ENCODE measurements at regions not wholly inside any gene's neighbourhood (a gene's known extent, or its start where the extent isn't known, plus 50 kb on each side); places are given as distances from the start of the nearest gene placed in this dataset.

- TF ChIP-seq CTCF (IDR thresholded peaks at IDR 0.05; ENCODE audit: partially characterized antibody, unreplicated experiment): no peak
- Mint-ChIP-seq H3K27ac (ENCODE audit: unreplicated experiment) (no peak overlapping the region), H3K36me3 (ENCODE audit: unreplicated experiment) (peaks cover 11% of the 10 kb centered on the region)
These were observed 201.7 kb upstream of the FOXP2 start for GRCh38 chr7:114212721-114213429.

DNA sequence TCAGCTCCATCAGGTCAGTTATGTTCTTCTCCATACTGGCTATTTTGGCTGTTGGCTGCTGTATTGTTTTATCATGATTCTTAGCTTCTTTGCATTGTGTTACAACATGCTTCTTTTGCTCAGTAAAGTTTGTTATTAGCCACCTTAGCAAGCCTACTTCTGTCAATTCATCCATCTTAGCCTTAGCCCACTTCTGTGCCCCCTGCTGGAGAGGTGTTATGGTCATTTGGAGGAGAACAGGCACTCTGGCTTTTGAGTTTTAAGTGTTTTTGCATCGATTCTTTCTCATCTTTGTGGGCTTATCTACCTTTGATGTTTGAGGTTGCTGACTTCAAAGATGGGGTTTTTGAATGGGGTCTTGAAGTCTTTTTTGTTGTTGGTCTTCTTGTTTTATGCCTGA is 204.6 kb upstream of the FOXP2 start:
- H3K36me3 Mint-ChIP-seq (ENCODE audit: unreplicated experiment): peaks cover 11% of the 10 kb centered on the region
- H3K4me3 Mint-ChIP-seq (ENCODE audit: unreplicated experiment): no peak overlapping the region
- no peak overlapping the region for H3K27ac Mint-ChIP-seq (ENCODE audit: unreplicated experiment)
- H3K9me3 Mint-ChIP-seq (ENCODE audit: unreplicated experiment): peaks cover 1% of the 10 kb centered on the region
- no peaks in the 10 kb centered on the region for H3K4me1 Mint-ChIP-seq (ENCODE audit: low read depth, unreplicated experiment)
- no peak for TF ChIP-seq CTCF (IDR thresholded peaks at IDR 0.05; ENCODE audit: partially characterized antibody, unreplicated experiment)
- no peaks in the 10 kb centered on the region for H3K27me3 Mint-ChIP-seq (ENCODE audit: unreplicated experiment)
- DNase-seq: no peak

More at GRCh38 chr7:114212721-114213429, 201.7 kb upstream of the FOXP2 start:
- DNase-seq: no peak
- Mint-ChIP-seq H3K9me3 (ENCODE audit: unreplicated experiment) (peaks cover 1% of the 10 kb centered on the region), H3K27me3 (ENCODE audit: unreplicated experiment) (no peaks in the 10 kb centered on the region), H3K4me1 (ENCODE audit: low read depth, unreplicated experiment) (no peaks in the 10 kb centered on the region), H3K4me3 (ENCODE audit: unreplicated experiment) (no peak overlapping the region)

DNA sequence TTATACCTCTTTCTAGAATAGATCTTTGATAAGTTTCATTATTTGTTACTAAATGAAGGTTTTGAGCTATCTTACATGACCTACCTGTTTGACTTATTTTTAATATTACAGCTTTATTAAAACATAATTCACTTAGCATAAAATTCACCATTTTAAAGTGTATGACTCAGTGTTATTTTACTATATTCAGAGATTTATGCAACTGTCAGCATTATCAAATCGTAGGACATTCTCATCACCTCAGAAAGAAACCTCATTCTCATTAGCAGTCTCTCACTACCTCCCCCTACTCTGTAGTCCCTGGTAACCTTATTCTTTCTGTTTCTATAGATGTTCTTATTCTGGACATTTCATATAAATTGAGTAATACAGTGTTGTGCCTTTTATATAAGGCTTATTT is 207.9 kb upstream of the FOXP2 start:
- Mint-ChIP-seq H3K4me1 (ENCODE audit: low read depth, unreplicated experiment) (no peaks in the 10 kb centered on the region), H3K4me3 (ENCODE audit: unreplicated experiment) (no peak overlapping the region), H3K9me3 (ENCODE audit: unreplicated experiment) (peaks cover 1% of the 10 kb centered on the region), H3K27ac (ENCODE audit: unreplicated experiment) (no peak overlapping the region), H3K36me3 (ENCODE audit: unreplicated experiment) (peaks cover 11% of the 10 kb centered on the region), H3K27me3 (ENCODE audit: unreplicated experiment) (no peaks in the 10 kb centered on the region)
- DNase-seq: no peak
- TF ChIP-seq CTCF (IDR thresholded peaks at IDR 0.05; ENCODE audit: partially characterized antibody, unreplicated experiment): no peak

DNA sequence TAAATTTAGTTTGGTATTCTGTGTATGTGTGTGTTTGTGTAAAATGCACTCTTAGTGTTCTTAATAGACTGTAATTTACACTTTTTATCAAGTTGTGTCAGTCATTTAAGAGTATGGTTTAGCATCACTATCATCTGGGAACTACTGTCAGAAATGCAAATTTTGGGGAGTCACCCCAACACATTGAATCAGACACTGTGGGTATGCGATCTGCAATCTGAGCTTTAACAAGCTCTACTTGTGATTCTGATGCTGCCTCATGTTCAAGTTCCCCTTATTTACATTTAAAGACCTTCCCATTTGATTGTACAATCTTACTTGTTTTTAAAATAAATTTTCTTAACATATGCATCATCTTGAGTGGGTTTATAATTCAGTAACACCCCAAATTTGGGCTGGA is 218.1 kb upstream of the FOXP2 start:
- H3K27ac Mint-ChIP-seq (ENCODE audit: unreplicated experiment): no peak overlapping the region
- no peaks in the 10 kb centered on the region for H3K27me3 Mint-ChIP-seq (ENCODE audit: unreplicated experiment)
- H3K36me3 Mint-ChIP-seq (ENCODE audit: unreplicated experiment): no peaks in the 10 kb centered on the region
- DNase-seq: no peak
- no peak for TF ChIP-seq CTCF (IDR thresholded peaks at IDR 0.05; ENCODE audit: partially characterized antibody, unreplicated experiment)
- H3K9me3 Mint-ChIP-seq (ENCODE audit: unreplicated experiment): no peaks in the 10 kb centered on the region
- no peak overlapping the region for H3K4me3 Mint-ChIP-seq (ENCODE audit: unreplicated experiment)
- H3K4me1 Mint-ChIP-seq (ENCODE audit: low read depth, unreplicated experiment): no peaks in the 10 kb centered on the region

DNA sequence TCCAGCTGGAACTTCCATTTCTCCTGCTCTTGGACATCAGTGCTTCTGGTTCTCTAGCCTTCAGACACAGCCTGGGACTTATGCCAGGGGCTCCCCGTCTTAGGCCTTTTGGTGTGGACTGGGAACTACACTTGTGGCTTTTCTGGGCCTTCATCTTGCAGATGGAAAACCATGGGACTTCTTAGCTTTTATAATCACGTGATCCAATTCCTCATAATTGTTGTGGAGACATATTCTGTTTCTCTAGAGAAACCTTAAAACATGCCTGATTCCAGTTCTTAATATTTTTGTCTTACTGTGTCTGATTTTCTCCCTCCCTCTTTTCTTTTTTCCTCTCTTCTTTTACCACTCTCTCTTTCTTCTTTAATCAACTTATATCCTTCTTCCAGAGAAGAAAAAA is 224.2 kb upstream of the FOXP2 start:
- no peak for DNase-seq
- no peak for TF ChIP-seq CTCF (IDR thresholded peaks at IDR 0.05; ENCODE audit: partially characterized antibody, unreplicated experiment)
- Mint-ChIP-seq H3K9me3 (ENCODE audit: unreplicated experiment) (no peaks in the 10 kb centered on the region), H3K27me3 (ENCODE audit: unreplicated experiment) (no peaks in the 10 kb centered on the region), H3K36me3 (ENCODE audit: unreplicated experiment) (no peaks in the 10 kb centered on the region), H3K4me3 (ENCODE audit: unreplicated experiment) (no peak overlapping the region), H3K4me1 (ENCODE audit: low read depth, unreplicated experiment) (peaks cover 2% of the 10 kb centered on the region), H3K27ac (ENCODE audit: unreplicated experiment) (no peak overlapping the region)
